H1 (cell line): ENCODE measurements at regions not wholly inside any gene's neighbourhood (a gene's known extent, or its start where the extent isn't known, plus 50 kb on each side); places are given as distances from the start of the nearest gene placed in this dataset.

ENCODE experiments used
- CTCF ChIA-PET: fragments of 300-600 bp; sonication (Branson Sonifier 250); formaldehyde crosslinking; loops from one replicate; lab custom pipeline; 2021; ENCODE audit not compliant: partially characterized antibody; lab: Charles Lee
- POLR2A ChIA-PET: fragments of 300-600 bp; sonication (Branson Sonifier 250); formaldehyde crosslinking; loops from one replicate; lab custom pipeline; 2021; ENCODE audit warnings: inconsistent platforms; ENCODE audit not compliant: partially characterized antibody; lab: Charles Lee
- DNase-seq, 2 experiments: peaks; one replicate each; pipeline versions ENCODE4 v3.0.0 to v3.0.0-alpha.2; 2010 to 2022; ENCODE audit warnings: low spot score in 2 of 2, low read depth in 1 of 2, mixed read lengths in 1 of 2
- FAIRE-seq: peaks from 2 replicates; lab custom pipeline; 2011; peaks lifted over from hg19 to GRCh38; lab: Jason Lieb, UNC
- H2AFZ ChIP-seq: 2 replicates; pipeline ENCODE4 v1.8.1; 2012; ENCODE audit warnings: low read length, inconsistent platforms
- H2AK5ac ChIP-seq: 2 replicates; pipeline ENCODE4 v1.6.1; 2013; ENCODE audit warnings: low read depth, low read length
- H2BK120ac ChIP-seq: replicated peaks from 2 replicates; pipeline ENCODE3; 2013; ENCODE audit warnings: low read depth, low read length, inconsistent platforms
- H2BK12ac ChIP-seq: 2 replicates; pipeline ENCODE4 v1.6.1; 2013; ENCODE audit warnings: low read depth, low read length
- H2BK15ac ChIP-seq: 2 replicates; pipeline ENCODE4 v1.6.1; 2013; ENCODE audit warnings: low read length
- H2BK20ac ChIP-seq: 2 replicates; pipeline ENCODE4 v1.6.1; 2013; ENCODE audit warnings: low read length
- H2BK5ac ChIP-seq: 2 replicates; pipeline ENCODE4 v1.6.1; 2013; ENCODE audit warnings: low read depth, low read length
- H3K14ac ChIP-seq: 2 replicates; pipeline ENCODE4 v1.6.1; 2013; ENCODE audit warnings: inconsistent platforms; ENCODE audit not compliant: insufficient read length
- H3K18ac ChIP-seq: 2 replicates; pipeline ENCODE4 v1.6.1; 2013; ENCODE audit warnings: low read length; ENCODE audit errors: extremely low read depth
- H3K23ac ChIP-seq: 2 replicates; pipeline ENCODE4 v1.6.1; 2013; ENCODE audit warnings: inconsistent platforms; ENCODE audit not compliant: insufficient read length
- H3K23me2 ChIP-seq: 2 replicates; pipeline ENCODE4 v1.6.1; 2013; ENCODE audit warnings: low read depth, low read length
- H3K27ac ChIP-seq: 2 replicates; pipeline ENCODE4 v1.6.1; 2011; ENCODE audit warnings: low read depth, low read length, inconsistent platforms
- H3K27me3 ChIP-seq, 4 experiments: replicated peaks in 1 of 4; 1 replicate in 1 of 4; 2 replicates in 3 of 4; pipeline versions ENCODE4 v1.6.1 to v1.8.1; 2011 to 2013; ENCODE audit warnings: low read length in 3 of 4, mild to moderate bottlenecking in 3 of 4, inconsistent platforms in 2 of 4, mixed read lengths in 2 of 4, moderate library complexity in 1 of 4; ENCODE audit not compliant: control insufficient read depth in 3 of 4, insufficient read depth in 3 of 4; ENCODE audit errors: extremely low read depth in 1 of 4
- H3K36me3 ChIP-seq, 4 experiments: 2 replicates each; pipeline versions ENCODE4 v1.6.1 to v1.8.1; 2011 to 2013; ENCODE audit warnings: mild to moderate bottlenecking in 4 of 4, low read length in 3 of 4, moderate library complexity in 2 of 4, control low read depth in 1 of 4, inconsistent platforms in 1 of 4; ENCODE audit not compliant: insufficient read depth in 4 of 4, control insufficient read depth in 2 of 4
- H3K4ac ChIP-seq: replicated peaks from 2 replicates; pipeline ENCODE3; 2013; ENCODE audit warnings: low read length, low read depth, mixed read lengths, inconsistent platforms; ENCODE audit not compliant: insufficient read length
- H3K4me1 ChIP-seq, 4 experiments: replicated peaks in 1 of 4; 1 replicate in 1 of 4; 2 replicates in 3 of 4; pipeline versions ENCODE4 v1.6.1 to v1.8.1; 2011 to 2013; ENCODE audit warnings: low read length in 3 of 4, inconsistent platforms in 2 of 4, mixed read lengths in 1 of 4; ENCODE audit not compliant: insufficient read depth in 4 of 4, control insufficient read depth in 3 of 4
- H3K4me2 ChIP-seq, 2 experiments: 2 replicates each; pipeline versions ENCODE4 v1.6.1 to v1.8.1; 2011 to 2013; ENCODE audit warnings: low read depth in 2 of 2, low read length in 2 of 2, control low read depth in 1 of 2, inconsistent platforms in 1 of 2, mild to moderate bottlenecking in 1 of 2; ENCODE audit not compliant: insufficient read depth in 1 of 2
- H3K4me3 ChIP-seq, 4 experiments: fragments of 200-600, 300-600 bp in 1 of 4; sonication (generic), shearing (Covaris generic), sonication (Bioruptor Twin) in 1 of 4; 2 replicates each; pipeline versions ENCODE4 v1.5.1 to v1.8.1; 2011 to 2016; ENCODE audit warnings: low read length in 4 of 4, low read depth in 3 of 4, control low read depth in 2 of 4, inconsistent platforms in 2 of 4, mild to moderate bottlenecking in 2 of 4, mixed read lengths in 1 of 4, moderate library complexity in 1 of 4; ENCODE audit not compliant: insufficient read depth in 2 of 4; ENCODE audit errors: extremely low read depth in 1 of 4
- H3K56ac ChIP-seq: replicated peaks from 2 replicates; pipeline ENCODE3; 2013; ENCODE audit warnings: low read depth, mild to moderate bottlenecking, mixed read lengths, low read length, inconsistent platforms; ENCODE audit not compliant: insufficient read length
- H3K79me1 ChIP-seq: 2 replicates; pipeline ENCODE4 v1.6.1; 2013; ENCODE audit warnings: low read depth, low read length, control low read depth
- H3K79me2 ChIP-seq, 2 experiments: 2 replicates each; pipeline versions ENCODE4 v1.6.1 to v1.8.1; 2012 to 2013; ENCODE audit warnings: low read length in 2 of 2, mild to moderate bottlenecking in 2 of 2, inconsistent platforms in 1 of 2; ENCODE audit not compliant: insufficient read depth in 2 of 2, control insufficient read depth in 1 of 2
- H3K9ac ChIP-seq, 4 experiments: replicated peaks in 1 of 4; 1 replicate in 1 of 4; 2 replicates in 3 of 4; pipeline versions ENCODE4 v1.6.1 to v1.8.1; 2011 to 2013; ENCODE audit warnings: low read depth in 3 of 4, low read length in 3 of 4, control low read depth in 2 of 4, mild to moderate bottlenecking in 2 of 4, moderate library complexity in 2 of 4, inconsistent platforms in 1 of 4; ENCODE audit errors: extremely low read depth in 1 of 4
- H3K9me3 ChIP-seq, 2 experiments: 2 replicates each; pipeline versions ENCODE4 v1.6.1 to v1.8.1; 2012 to 2013; ENCODE audit warnings: mild to moderate bottlenecking in 2 of 2, moderate library complexity in 2 of 2, control low read depth in 1 of 2, inconsistent platforms in 1 of 2, low read depth in 1 of 2, low read length in 1 of 2, mixed read lengths in 1 of 2; ENCODE audit not compliant: insufficient read depth in 2 of 2
- H4K20me1 ChIP-seq, 2 experiments: replicated peaks in 1 of 2; 2 replicates each; pipeline versions ENCODE3 to v1.8.1; 2011 to 2013; ENCODE audit warnings: inconsistent platforms in 2 of 2, low read length in 2 of 2, mild to moderate bottlenecking in 1 of 2; ENCODE audit not compliant: insufficient read depth in 2 of 2, control insufficient read depth in 1 of 2
- H4K5ac ChIP-seq: 2 replicates; pipeline ENCODE4 v1.6.1; 2013; ENCODE audit warnings: low read length, low read depth, mixed read lengths, inconsistent platforms; ENCODE audit not compliant: insufficient read length
- H4K8ac ChIP-seq: 2 replicates; pipeline ENCODE4 v1.8.0; 2013; ENCODE audit warnings: mild to moderate bottlenecking, moderate library complexity, low read length, inconsistent platforms; ENCODE audit not compliant: insufficient read depth; ENCODE audit errors: extremely low read depth
- H4K91ac ChIP-seq: replicated peaks from 2 replicates; pipeline ENCODE3; 2013; ENCODE audit warnings: low read length, mixed read lengths, inconsistent platforms; ENCODE audit not compliant: insufficient read length
- SP1 ChIP-seq: IDR thresholded peaks from 2 replicates; pipeline ENCODE4 v1.6.1; 2011; ENCODE audit warnings: low read depth, low read length
- YY1 ChIP-seq: IDR thresholded peaks from 2 replicates; pipeline ENCODE4 v1.6.1; 2011; ENCODE audit warnings: low read depth, mild to moderate bottlenecking, low read length
- WGBS, 2 experiments: shearing (Covaris generic) in 1 of 2; methylation state at CpG; one replicate each; pipeline versions ENCODE4 v1.1.6 to v1.1.7; 2013 to 2015; ENCODE audit warnings: low lambda C conversion rate in 2 of 2, mixed read lengths in 2 of 2, inconsistent platforms in 1 of 2, low coverage in 1 of 2, missing lambda C conversion rate in 1 of 2; ENCODE audit not compliant: insufficient replicate concordance in 2 of 2, insufficient coverage in 1 of 2, insufficient read length in 1 of 2; ENCODE audit errors: extremely low coverage in 1 of 2, missing lambda C conversion rate in 1 of 2; 5-methylcytosine and 5-hydroxymethylcytosine counted together

DNA sequence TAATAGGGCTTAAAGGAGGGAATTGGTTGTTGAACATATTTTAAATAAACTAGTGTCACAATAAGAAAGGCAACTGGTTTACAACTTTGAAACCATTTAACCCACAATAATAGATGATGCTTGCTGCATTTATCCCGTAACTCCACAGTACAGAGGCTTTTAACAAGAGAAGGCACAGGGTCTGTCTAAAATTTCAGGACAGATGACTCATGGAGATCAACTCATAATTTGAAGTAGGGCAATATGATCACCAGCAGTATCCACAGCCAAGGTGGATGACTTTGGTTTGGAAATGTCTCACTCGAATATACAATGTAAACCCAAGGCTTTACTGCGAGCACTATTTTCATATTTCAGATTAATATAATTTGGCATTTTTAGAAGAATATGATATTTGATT, 340.2 kb downstream of the LRIG3 start:
- Histone ChIP-seq H4K8ac (no peak overlapping the region), H3K18ac (no peak overlapping the region), H2BK5ac (no peak overlapping the region), H3K79me1 (no peaks in the 10 kb centered on the region), H3K4ac (no peak overlapping the region), H3K23me2 (no peaks in the 10 kb centered on the region), H3K4me2 (no peak overlapping the region), H4K5ac (no peak overlapping the region), H3K79me2 (no peaks in the 10 kb centered on the region), H3K4me1 (no peaks in the 10 kb centered on the region), H2AFZ (no peak overlapping the region), H3K23ac (no peak overlapping the region), H2BK15ac (no peak overlapping the region), H2AK5ac (no peak overlapping the region), H3K4me3 (no peak overlapping the region), H3K9me3 (no peaks in the 10 kb centered on the region), H3K14ac (no peak overlapping the region), H4K91ac (no peak overlapping the region), H2BK20ac (no peak overlapping the region), H2BK120ac (no peak overlapping the region), H3K36me3 (no peaks in the 10 kb centered on the region), H4K20me1 (no peaks in the 10 kb centered on the region), H3K56ac (no peak overlapping the region), H3K27ac (no peak overlapping the region), H3K9ac (no peak overlapping the region), H3K27me3 (no peaks in the 10 kb centered on the region), H2BK12ac (no peak overlapping the region)
- ChIA-PET CTCF (no interaction called here), POLR2A (no interaction called here)
- FAIRE-seq (no peak), DNase-seq (no peak)
- 90% methylated on average over 3 of the region's 3 CpGs; no CpG with 5 or more reads in 1 of the 2 experiments for WGBS, 2 experiments
- no peak for TF ChIP-seq YY1
- TF ChIP-seq SP1, result no peak
- TF ChIP-seq, all 59 proteins: peak for 0
